Testis (tissue), 2 donors: ENCODE measurements at regions not wholly inside any gene's neighbourhood (a gene's known extent, or its start where the extent isn't known, plus 50 kb on each side); places are given as distances from the start of the nearest gene placed in this dataset.

ENCODE experiments used
- CTCF ChIP-seq, 3 experiments: fragments of 450-650 bp in 2 of 3; fragments of 200-600 bp in 1 of 3; sonication (generic) in 1 of 3; IDR thresholded peaks; one replicate each; pipeline ENCODE4 v1.5.1; 2016 to 2019; ENCODE audit warnings: antibody characterized with exemption in 3 of 3, mild to moderate bottlenecking in 2 of 3, moderate library complexity in 1 of 3
- POLR2A ChIP-seq: fragments of 450-650 bp; IDR thresholded peaks from one replicate; pipeline ENCODE4 v1.6.1; 2017; ENCODE audit warnings: antibody characterized with exemption, mild to moderate bottlenecking, moderate library complexity

- TF ChIP-seq CTCF (IDR thresholded peaks at IDR 0.05) (no peak), POLR2A (no peak)
These were observed 151.5 kb upstream of the MGAT4C start for GRCh38 chr12:86407620-86408208.
